RPMI8226 (cell line): ENCODE measurements at regions not wholly inside any gene's neighbourhood (a gene's known extent, or its start where the extent isn't known, plus 50 kb on each side); places are given as distances from the start of the nearest gene placed in this dataset.
"Not testable (repeated sequence)": the region's sequence is repeated elsewhere in the genome, so short reads cannot be mapped to it uniquely, and the experiment has no call there.

ENCODE experiments used
- DNase-seq: peaks from one replicate; pipeline ENCODE4 v3.0.0-alpha.2; 2015

DNA sequence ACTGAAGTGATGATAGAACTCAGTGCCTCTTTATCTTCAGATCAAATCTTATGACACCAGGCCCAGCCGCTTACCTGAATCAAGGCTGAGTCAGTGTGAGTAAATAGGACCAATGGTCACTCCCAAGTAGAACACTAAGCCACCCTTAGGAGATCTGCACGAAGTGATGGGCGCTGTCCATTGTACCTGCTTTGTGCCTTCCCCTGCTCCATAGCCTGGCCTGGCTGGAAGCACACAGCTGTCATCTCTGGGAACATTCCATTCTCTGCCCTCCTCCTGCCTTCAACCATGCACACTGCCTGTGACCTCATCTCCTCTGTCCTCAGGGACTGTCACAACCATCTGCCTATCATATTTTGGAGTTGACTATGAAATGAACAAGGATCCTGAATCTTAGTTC is 279.5 kb upstream of the ASIC2 start:
- no peak for DNase-seq

DNA sequence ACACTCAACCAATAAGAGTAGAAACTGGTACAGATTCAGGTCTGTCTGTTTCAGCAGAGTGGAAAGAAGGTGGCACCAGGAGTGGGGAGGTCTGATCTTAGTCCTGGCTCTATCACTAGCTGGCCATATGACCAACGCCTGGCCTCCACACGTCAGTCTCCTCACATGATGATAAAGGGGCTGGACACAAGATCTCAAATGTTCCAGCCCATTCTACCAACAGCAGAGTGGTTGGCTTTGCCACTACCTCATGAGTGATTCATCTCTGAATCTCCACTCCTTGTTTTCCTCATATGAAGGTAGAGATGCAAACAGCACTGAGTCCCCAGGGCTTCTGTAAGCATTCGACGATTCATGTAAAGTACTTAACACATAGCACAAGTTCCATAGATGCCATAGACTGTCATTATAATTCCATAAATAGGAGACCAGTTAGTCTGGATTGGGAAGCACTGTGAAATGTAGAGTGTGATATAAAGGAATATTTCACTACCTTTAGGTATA is 281.9 kb upstream of the ASIC2 start:
- no peak for DNase-seq

DNA sequence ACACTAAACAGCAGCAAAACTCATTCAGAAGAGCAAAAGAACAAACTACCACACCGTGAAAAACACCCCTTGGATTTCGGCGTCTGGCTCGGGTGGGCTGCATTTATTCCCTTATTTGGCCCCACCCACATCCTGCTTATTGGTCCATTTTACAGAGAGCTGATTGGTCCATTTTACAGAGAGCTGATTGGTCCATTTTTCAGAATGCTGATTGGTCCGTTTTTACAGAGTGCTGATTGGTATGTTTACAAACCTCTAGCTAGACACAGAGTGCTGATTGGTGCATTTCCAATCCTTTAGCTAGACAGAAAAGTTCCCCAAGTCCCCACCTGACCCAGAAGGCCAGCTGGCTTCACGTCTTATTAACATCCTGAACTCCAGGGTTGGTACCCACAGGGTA is 286.6 kb upstream of the ASIC2 start:
- not testable (repeated sequence) for DNase-seq

DNA sequence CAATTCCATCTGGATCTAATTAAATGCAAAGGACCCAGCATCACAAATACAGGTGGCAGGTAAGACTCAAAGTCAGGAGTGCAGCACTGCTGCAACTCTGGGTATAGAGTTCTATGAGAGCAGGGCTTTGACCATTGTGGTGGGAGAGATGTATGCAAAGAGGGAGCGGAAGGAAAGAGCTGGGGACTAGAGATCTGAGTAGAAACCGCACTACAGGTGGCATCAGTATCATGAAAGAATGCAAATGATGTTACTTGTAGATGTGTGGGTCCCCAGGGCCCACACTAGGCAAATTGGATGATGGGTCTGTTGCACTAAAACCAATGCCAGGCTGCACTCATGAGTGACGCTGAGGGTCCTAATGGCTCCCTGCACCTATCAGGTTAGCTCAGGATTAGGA is 287.1 kb upstream of the ASIC2 start:
- no peak for DNase-seq

DNA sequence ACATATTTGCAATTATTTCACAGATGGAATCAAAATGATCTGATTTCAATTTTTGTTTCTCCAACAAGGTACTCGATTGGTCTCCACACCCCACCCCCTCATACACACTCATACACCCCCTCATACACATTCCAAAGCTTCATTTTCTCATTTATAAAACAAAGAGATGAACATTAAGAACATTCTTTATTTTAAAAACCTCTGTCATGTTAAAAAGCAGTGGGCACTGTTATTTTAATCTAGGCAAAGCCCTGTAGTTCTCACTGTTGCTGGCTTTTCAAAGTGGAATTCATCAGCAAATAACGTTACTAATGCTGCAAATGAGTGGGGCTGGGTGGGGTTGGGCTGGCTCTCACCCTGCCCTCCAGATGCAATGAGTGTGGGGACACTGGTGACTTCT is 289.6 kb upstream of the ASIC2 start:
- DNase-seq = no peak

DNA sequence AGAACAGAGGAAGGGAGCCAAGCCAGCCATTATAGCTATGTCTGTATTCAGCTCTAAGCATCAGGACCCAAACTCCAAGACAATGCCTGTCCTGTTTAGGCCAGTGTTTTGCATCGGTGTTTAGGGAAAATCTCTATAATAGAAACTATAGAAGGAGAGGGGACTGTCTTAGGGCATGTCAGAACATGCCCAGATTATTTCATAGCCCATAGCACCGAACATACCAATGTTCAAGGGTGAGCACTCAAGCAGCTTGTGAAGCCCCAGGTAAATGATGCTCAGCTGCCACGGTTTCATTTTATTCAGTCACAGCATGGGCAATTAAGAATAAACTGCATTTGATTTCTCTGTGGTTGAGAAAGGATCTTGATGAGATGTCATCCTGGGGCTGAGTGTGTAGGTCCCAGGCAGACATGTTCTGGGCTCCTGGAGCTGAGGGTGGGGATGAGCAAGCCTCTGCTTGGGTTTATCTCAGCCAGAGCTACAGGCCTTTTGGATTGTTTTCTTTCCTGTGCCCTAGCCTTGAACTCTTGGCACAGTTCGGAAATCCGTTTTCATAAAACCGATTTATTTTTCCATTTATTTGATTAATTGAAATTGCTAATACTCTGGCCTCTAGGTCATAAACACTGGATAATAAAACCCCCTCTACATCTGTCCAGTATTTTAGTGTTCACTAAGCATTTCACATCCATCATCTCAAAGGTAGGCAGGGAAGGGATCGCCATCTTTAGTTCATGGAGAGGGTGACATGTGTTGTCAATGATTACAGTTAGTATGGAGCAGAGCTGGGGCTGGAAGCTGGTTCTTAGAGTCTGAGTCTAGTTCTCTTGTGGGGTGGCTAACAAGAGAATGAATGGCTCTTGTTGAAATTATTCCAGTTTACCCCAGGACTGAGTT is 290.7 kb upstream of the ASIC2 start:
- no peak for DNase-seq

DNA sequence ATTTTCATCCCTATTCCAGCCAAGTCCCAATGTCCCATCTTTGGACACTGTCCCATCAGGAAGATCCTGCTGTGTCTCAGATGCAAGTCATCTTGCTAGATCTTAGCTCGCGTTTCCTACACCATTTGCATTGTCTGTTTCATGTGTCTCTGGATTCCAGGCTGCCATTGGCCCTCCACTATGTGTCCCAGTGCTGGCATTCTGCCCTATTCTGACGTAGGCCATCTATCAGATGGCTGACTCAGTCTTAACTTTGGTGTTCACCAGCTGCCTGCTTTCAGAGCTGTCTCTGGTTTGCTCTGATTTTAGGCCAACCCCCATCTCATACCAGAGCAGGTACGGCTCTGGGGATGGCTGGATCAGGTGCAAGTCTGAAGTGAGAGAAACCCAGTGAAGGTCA is 300.9 kb upstream of the ASIC2 start:
- peak; percentile 12 for DNase-seq

DNA sequence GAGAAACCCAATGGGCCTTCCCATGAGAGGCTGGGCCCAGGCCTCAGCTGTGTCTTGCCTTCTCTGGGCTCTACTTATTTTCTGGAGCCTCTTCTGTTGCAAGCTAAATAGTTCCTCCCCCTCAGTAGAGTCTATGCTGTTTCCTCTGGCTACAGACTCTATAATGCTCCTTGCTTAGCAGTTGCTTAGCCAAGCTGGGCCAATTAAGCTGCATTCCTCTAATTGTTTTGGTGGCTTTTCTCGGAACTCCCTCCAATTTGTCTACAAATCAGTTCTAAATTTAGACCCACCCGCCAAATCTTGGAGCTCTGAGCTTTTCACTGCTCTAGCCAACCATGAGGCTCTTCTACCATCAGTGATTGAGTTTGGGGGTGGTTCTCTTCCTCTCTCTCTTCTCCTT is 302.7 kb upstream of the ASIC2 start:
- DNase-seq = no peak

DNA sequence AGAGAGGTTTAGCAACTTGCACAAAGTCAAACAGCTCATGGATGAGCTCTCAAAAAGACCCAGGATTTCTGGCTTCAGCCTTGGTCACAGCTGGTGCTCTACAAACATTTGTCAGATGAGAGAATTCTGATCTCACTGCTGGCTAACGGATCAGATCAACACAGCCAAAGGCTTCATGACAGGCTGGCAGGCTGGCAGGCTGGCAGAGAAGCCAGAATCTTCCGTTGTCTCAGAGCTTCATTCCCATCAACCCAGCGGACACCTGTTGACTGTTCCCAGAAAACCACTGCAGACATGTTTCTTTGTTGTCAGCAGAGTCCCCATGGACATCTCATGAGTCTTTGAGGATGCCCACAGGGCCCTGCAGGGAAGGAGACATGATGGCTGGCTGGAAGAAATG is 303.8 kb upstream of the ASIC2 start:
- no peak for DNase-seq

DNA sequence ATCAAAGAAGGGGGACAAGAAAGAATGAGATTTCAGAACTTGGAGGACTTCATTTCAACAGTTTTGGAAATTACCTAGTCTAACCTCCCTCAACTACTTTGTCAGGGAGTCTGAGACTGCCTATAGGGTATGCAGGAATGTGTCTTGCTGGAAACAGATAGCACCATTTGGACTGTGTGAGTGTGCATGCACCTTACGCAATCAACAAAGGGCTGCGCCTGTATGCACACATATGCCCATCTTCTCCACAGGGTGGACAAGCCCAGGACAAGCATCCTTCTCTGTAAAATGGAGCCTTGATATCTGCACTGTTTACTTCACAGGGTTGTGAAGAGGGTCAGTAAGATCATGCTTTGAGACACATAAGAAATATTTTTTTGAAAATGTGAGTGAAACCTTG is 305.7 kb upstream of the ASIC2 start:
- DNase-seq = no peak

DNA sequence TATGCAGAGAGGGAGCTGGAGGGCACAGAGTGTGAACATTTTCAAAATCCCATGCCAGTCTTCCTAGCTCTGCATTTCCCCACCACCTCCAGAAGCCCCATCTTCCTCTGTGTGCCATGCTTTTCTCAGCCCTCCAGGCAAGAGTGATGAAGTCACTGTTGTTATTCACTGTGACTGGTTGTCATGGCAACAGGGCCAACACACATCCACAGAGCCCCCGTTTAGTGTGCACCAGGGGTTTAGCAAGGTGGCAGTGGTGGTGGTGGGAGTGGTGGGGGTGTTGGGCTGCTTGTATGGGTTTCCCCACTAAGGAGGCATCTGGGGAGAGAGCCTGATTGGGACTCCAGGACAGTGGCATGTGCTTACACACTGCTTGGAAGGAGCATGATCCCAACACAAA is 309.9 kb upstream of the ASIC2 start:
- no peak for DNase-seq

DNA sequence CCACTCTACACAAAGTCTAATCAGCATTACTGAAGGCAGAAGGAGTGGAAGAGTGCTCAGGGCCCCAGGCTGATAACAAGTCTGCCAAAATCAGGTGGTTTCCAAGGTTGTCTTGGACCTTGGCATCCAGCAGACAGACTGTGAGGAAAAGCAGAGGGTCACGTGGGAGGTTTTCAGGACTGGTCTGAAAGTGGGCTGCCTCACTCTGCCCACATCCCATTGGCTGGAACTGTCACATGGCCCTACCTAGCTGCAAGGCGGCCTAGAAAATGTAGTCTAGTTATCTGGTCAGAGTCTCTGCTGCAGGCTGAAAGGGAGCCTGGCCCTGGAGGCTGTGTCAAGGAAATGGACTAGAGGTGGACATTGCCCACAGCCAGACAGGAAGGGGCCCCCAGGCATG is 310.7 kb upstream of the ASIC2 start:
- no peak for DNase-seq

DNA sequence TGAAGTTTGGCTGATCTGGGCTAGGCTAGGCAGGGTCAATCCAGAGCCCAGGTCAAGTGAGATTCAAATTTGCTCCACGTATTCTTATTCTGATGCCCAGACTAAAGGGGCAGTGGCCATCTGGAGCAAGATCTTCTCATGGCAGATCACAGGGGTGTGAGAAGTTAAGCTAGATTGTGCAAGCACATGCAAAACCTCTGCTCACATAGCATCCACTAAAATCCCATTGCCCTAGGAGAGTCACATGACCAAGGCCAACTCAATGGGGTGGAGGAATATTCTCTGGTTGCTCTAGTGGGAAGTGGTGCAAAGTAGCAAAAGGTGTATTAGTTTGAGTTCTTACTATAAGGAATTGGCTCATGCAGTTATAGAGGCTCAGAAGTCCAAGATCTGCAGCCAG is 318.4 kb upstream of the ASIC2 start:
- no peak for DNase-seq

DNA sequence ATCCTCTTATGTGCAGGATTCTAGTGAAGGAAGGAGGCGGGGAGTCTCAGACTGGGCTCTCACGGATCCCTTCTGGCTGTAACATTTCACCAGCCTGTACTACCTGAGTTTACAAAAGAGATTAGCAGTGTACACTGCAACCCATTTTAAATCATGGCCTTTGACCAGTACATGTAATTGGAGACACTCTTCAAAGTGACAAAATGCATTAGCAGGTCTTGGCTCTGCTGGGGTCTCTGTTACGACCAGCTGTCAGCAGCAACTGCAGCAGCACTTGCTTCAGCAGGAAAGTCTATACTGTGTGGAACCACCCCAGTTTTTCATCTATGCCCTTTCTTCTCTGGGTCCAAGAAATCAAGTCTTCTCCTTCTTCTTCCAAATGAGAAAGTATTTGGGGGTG is 322.8 kb upstream of the ASIC2 start:
- no peak for DNase-seq

DNA sequence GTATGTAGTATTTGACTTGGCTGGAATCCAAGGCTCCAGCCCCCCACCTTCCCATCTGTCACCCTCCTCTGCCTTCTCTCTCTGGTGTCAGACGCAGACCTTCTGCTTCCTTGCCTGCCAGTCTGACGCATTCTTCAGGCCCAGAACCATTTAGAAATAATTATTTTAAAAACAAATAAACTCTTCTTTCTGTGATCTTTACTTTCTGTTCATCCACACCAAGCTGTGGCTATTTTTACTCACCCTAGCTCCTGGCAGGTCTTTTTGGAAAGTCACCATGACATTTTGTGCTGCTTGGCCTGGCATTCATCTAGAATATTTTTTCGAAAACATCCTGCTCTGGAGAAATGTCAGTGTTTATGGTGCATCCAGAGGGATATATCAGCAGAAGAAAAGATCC is 330.7 kb upstream of the ASIC2 start:
- no peak for DNase-seq

DNA sequence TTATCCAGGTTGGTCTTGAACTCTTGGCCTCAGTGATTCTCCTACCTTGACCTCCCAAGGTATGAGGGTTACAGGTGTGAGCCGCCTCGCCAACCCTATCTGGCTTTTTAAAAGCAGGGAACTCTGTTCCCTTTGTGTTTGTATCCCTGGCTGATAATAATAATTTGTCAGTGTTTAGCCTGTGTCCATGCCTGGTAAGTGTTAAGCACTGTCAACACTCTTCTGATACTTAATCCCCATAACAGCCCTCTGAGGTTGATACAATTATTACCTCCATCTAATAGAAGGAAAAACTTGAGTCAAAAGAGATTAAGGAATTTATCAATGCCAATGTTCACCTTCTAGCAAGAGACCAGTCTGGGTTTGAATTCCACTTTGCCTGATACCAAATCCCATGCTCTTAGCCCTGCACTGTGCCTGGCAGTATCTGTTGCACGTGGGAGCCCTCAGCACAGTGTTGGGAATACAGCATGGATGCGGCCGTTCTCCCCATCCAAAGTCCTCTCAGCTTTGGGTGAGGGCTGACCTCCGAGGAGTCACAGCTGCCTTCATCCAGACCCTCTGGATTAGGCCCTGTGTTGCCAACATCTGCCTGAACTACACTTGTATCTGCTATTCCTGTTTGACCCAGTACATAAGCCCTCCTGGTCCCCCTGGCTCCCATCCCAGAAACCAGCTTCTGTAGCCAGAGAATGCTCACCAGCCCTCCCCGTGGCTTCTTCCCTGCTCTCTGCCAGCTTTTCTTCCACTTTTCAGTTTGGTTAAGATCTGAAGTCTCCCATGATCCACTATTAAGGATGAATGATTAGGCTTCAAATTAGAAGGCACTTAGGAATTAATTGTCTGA is 335.6 kb upstream of the ASIC2 start:
- DNase-seq = no peak

DNA sequence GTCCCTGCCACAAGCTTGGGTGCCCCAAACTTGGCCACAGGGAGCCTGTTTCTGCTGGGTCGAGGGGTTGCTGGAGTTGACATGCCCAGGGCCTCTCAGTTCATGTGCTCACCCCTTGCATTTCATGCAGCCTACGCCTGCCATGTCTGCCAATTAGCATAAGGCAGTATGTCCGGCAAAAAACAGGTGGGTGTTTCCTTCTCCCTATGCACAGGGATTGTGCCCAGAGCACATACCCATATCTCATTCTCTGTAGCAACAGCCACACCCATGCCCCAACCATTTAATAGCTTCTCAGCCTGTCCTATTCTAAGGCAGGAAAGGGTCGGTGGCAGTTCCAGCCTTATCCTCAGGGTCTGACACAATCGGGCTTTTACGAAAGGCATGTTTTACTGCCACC is 340.4 kb upstream of the ASIC2 start:
- DNase-seq = no peak

DNA sequence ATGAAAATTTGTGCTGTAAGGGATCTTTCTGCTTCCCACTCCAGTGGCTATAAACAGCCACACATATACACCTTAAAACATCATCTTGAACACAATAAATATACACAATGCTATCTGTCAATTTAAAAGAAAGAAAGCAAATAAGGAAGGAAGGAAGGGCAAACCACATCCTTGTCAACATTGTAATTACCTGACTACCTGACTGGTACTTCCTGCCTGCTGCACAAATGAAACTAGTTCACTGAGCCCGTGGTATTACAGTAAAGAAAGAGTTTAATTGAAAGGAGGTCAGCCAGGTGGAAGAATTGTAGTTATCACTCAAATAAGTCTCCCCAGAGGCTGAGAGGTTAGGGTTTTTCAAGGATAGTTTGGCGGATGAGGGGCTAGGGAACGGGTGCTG is 344.4 kb upstream of the ASIC2 start:
- no peak for DNase-seq

DNA sequence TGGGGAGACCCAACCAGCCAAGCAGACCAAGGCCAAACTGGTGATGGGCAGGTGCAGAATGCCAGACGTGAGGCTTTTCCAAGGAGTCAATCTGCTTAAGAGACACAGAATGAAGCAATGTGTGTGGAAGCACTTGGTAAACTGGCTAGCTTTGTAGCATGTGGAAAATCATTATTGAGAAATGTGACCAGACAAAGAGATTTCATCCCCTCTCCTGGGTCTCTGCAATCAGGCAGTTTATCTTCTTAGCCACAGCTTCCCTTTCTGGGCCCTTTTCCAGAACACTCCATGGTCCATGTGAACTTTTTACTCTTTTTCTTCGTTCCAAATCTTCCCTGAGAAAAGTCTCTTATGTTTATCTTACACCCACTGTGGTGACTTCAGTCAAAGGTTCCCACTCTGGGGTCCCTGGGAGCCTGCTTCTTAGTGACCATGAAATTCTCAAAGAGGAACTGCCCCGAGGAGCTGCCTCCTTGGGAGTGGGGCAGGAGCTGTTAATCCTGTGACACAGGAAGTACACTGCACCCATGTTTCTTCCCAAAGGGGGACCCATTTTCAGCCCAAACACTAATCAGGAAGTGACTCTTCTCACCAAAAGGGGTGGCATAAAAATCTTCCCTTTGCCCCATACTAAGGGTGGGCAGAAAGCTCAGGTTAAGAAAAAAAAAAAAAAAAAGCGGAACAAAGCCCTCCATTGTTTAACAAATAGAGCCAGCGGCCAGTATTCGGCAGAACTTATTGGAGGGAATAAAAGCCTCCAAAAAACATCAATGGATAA is 346.2 kb upstream of the ASIC2 start:
- DNase-seq = no peak

DNA sequence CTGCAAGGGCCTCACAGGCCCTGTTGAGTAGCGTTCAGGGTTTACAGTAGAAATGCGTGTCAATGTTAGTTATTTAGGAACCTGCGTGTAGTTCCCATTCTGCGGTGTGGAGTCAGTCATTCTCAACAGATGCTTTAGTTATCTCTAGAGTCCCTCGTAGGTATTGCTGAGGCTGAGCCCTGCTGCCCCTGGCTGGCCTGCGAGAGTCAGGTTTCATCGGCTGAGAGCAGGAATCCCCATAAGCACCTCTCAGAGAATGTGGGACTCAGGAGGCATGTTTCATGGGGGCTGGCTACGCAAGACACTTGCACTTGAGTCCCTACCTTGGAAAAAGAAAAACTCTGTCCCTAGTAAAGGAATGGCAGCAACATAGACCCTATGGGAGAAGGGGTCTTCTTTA is 347.5 kb upstream of the ASIC2 start:
- DNase-seq = no peak

DNA sequence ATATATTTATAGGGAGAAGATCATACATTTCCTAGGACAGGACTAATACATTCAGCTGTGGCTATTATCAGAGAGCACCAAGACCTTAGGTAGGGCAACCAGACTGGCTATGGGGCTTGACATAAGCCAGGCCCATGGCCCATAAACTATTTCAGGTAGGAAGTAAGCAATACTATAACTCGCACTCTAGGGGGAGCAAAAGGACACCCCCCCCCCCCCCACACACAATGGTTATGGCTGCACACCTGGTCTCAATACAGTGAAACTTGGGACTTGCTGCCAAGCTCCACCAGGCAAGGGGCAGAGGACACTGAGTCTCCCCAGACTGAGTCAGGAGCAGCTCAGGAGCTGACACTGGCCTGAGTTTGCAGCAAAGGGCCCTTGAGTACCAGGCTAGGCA is 348.9 kb upstream of the ASIC2 start:
- DNase-seq = peak; percentile 25

DNA sequence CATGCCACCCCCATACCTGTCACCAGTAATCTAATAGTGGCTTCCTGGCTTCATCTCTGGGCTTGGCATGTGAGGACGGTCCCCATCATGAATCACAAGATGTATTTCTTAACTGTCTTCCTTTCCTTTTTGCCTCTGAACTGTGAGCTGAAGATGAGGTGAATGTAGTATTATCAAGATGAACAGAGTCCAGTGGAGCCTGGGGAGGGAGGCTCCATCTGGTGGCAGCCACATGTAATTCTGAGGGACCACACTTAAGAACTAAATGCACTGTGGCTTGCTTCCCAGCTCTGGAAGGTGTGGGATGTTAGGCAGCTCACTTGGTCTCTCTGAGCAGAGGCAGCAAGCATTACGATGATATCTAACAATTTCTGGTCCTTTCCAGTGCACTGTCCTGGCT is 354.9 kb upstream of the ASIC2 start:
- DNase-seq = peak; percentile 5

DNA sequence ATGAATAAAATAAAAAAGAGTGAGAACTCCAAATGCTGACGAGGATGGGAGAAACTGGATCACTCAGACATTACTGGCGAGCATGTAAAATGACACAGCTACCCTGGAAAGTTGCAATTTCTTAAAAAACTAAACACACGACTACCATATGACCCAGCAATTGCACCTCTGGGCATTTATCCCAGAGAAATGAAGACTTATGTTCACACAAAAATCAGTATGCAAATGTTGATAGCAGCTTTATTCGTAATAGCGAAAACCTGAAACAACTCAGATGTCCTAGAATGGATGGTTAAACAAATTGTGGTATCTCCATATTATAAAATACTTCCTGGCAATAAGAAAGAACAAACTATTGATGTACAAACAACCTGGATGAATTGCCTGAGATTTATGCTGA is 357.2 kb upstream of the ASIC2 start:
- DNase-seq = no peak
